DMS53 treated with DMSO at 0.1 percent for 48 hours (cell line): ENCODE measurements at regions not wholly inside any gene's neighbourhood (a gene's known extent, or its start where the extent isn't known, plus 50 kb on each side); places are given as distances from the start of the nearest gene placed in this dataset.

ENCODE experiments used
- DNase-seq: peaks from one replicate; lab custom pipeline; 2025; ENCODE audit not compliant: unreplicated experiment; lab: John Stamatoyannopoulos, UW

- DNase-seq = no peak
These were observed 72.7 kb upstream of the TNRC6C start for GRCh38 chr17:77885678-77886386.

- DNase-seq = no peak
These were observed 72.1 kb upstream of the TNRC6C start for GRCh38 chr17:77886387-77886728.

GRCh38 chr17:77887110-77887463, 71.4 kb upstream of the TNRC6C start:
- DNase-seq = no peak

GRCh38 chr17:77887464-77888241, 70.8 kb upstream of the TNRC6C start:
- DNase-seq = no peak

- no peak for DNase-seq
These were observed 70.0 kb upstream of the TNRC6C start for GRCh38 chr17:77888242-77889134.

GRCh38 chr17:77889135-77889505, 69.4 kb upstream of the TNRC6C start:
- DNase-seq = no peak

GRCh38 chr17:77889866-77890760, 68.4 kb upstream of the TNRC6C start:
- DNase-seq = no peak

GRCh38 chr17:77890771-77891170, 67.7 kb upstream of the TNRC6C start:
- DNase-seq = no peak

- DNase-seq = no peak
These were observed 66.9 kb upstream of the TNRC6C start for GRCh38 chr17:77891602-77892001.

GRCh38 chr17:77892031-77892430, 66.5 kb upstream of the TNRC6C start:
- DNase-seq = no peak

GRCh38 chr17:77892469-77893143, 65.9 kb upstream of the TNRC6C start:
- no peak for DNase-seq

GRCh38 chr17:77893144-77894044, 65.1 kb upstream of the TNRC6C start:
- DNase-seq = no peak

GRCh38 chr17:77894126-77894956, 64.2 kb upstream of the TNRC6C start:
- no peak for DNase-seq

GRCh38 chr17:77897741-77898301, 60.7 kb upstream of the TNRC6C start:
- DNase-seq = no peak

- DNase-seq = no peak
These were observed 59.7 kb upstream of the TNRC6C start for GRCh38 chr17:77898521-77899434.

- no peak for DNase-seq
These were observed 59.0 kb upstream of the TNRC6C start for GRCh38 chr17:77899498-77899897.

GRCh38 chr17:77901481-77901880, 57.0 kb upstream of the TNRC6C start:
- no peak for DNase-seq
